ENCODE measurements at regions not wholly inside any gene's neighbourhood (a gene's known extent, or its start where the extent isn't known, plus 50 kb on each side); places are given as distances from the start of the nearest gene placed in this dataset. TPM values are rescaled to one million over a fixed set of nuclear protein-coding genes. Genes with fewer than 3 reads are reported as not detected.

DNA sequence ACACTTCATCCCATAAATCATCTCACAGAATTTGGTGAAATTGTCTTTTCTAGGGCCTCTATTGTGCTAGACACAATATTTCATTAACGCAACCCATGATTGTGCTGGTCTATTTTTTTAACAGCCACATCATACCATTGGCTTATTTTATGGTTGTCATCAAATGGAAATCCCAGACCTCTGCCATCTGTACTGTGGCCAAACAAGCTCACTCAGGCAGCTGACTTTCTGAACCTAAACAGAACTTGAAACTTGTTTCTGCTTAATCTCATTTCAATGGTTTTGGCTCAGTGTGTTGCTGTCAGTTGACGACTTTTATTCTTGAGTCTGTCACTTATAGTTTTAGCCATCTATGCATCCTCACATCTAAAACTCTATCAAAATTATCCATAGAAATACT, 111.8 kb downstream of the HAO1 start:
- Histone ChIP-seq H2AFZ (ENCODE audit: low read length) (no peak overlapping the region), H3K18ac (ENCODE audit: low read length) (no peak overlapping the region), H2BK120ac (ENCODE audit: low read depth, low read length) (no peak overlapping the region), H4K91ac (ENCODE audit: low read depth, low read length, poor library complexity) (no peak overlapping the region), H2BK12ac (ENCODE audit: low read length) (no peak overlapping the region), H3K36me3 (replicated peaks in 1 of 2; ENCODE audit: control insufficient read depth in 2 of 2, insufficient read depth in 2 of 2, low read length in 2 of 2) (no peaks in the 10 kb centered on the region), H2BK5ac (ENCODE audit: low read length) (no peak overlapping the region), H3K4me3 (ENCODE audit: low read length in 2 of 2) (no peak overlapping the region), H3K14ac (ENCODE audit: low read length) (no peak overlapping the region), H3K27ac (replicated peaks; ENCODE audit: low read length) (no peak overlapping the region), H3K4me2 (ENCODE audit: insufficient read depth, low read length, poor library complexity, severe bottlenecking) (no peak overlapping the region), H3K27me3 (ENCODE audit: control insufficient read depth in 3 of 3, insufficient read depth in 3 of 3, low read depth in 1 of 3, low read length in 3 of 3) (no peaks in the 10 kb centered on the region), H3K9ac (ENCODE audit: low read depth, low read length, poor library complexity) (no peak overlapping the region), H3K23ac (ENCODE audit: low read depth, low read length, poor library complexity) (no peak overlapping the region), H3K79me1 (ENCODE audit: low read depth, low read length) (no peaks in the 10 kb centered on the region), H2BK15ac (ENCODE audit: low read length) (no peak overlapping the region), H3K4ac (ENCODE audit: low read length) (no peak overlapping the region), H3K9me3 (replicated peaks in 1 of 2; ENCODE audit: control insufficient read depth in 2 of 2, insufficient read depth in 1 of 2, low read depth in 1 of 2, low read length in 2 of 2) (no peaks in the 10 kb centered on the region), H4K8ac (ENCODE audit: low read depth, low read length) (no peak overlapping the region), H3K4me1 (ENCODE audit: control insufficient read depth in 2 of 2, insufficient read depth in 1 of 2, low read depth in 1 of 2, low read length in 2 of 2) (no peaks in the 10 kb centered on the region), H2AK5ac (ENCODE audit: low read depth, low read length) (no peak overlapping the region)
- no CpG with 5 or more reads among the region's 2 CpGs for WGBS, 2 donors (ENCODE audit: extremely low coverage in 2 of 2, insufficient read length in 2 of 2, insufficient replicate concordance in 1 of 2)
- DNase-seq (ENCODE audit: low spot score) = no peak

GRCh38 chr20:7829031-7829430, 111.2 kb downstream of the HAO1 start:
- Histone ChIP-seq H3K79me1 (ENCODE audit: low read depth, low read length) (no peaks in the 10 kb centered on the region), H2AFZ (ENCODE audit: low read length) (no peak overlapping the region), H4K91ac (ENCODE audit: low read depth, low read length, poor library complexity) (no peak overlapping the region), H3K4me2 (ENCODE audit: insufficient read depth, low read length, poor library complexity, severe bottlenecking) (no peak overlapping the region), H3K4ac (ENCODE audit: low read length) (no peak overlapping the region), H3K14ac (ENCODE audit: low read length) (no peak overlapping the region), H2AK5ac (ENCODE audit: low read depth, low read length) (no peak overlapping the region), H3K36me3 (replicated peaks in 1 of 2; ENCODE audit: control insufficient read depth in 2 of 2, insufficient read depth in 2 of 2, low read length in 2 of 2) (no peaks in the 10 kb centered on the region), H3K27me3 (ENCODE audit: control insufficient read depth in 3 of 3, insufficient read depth in 3 of 3, low read depth in 1 of 3, low read length in 3 of 3) (no peaks in the 10 kb centered on the region), H4K8ac (ENCODE audit: low read depth, low read length) (no peak overlapping the region), H3K4me3 (ENCODE audit: low read length in 2 of 2) (no peak overlapping the region), H3K9ac (ENCODE audit: low read depth, low read length, poor library complexity) (no peak overlapping the region), H3K9me3 (replicated peaks in 1 of 2; ENCODE audit: control insufficient read depth in 2 of 2, insufficient read depth in 1 of 2, low read depth in 1 of 2, low read length in 2 of 2) (no peaks in the 10 kb centered on the region), H3K18ac (ENCODE audit: low read length) (no peak overlapping the region), H3K4me1 (ENCODE audit: control insufficient read depth in 2 of 2, insufficient read depth in 1 of 2, low read depth in 1 of 2, low read length in 2 of 2) (no peaks in the 10 kb centered on the region), H2BK15ac (ENCODE audit: low read length) (no peak overlapping the region), H2BK120ac (ENCODE audit: low read depth, low read length) (no peak overlapping the region), H2BK12ac (ENCODE audit: low read length) (no peak overlapping the region), H2BK5ac (ENCODE audit: low read length) (no peak overlapping the region), H3K27ac (replicated peaks; ENCODE audit: low read length) (no peak overlapping the region), H3K23ac (ENCODE audit: low read depth, low read length, poor library complexity) (no peak overlapping the region)
- WGBS, 2 donors (ENCODE audit: extremely low coverage in 2 of 2, insufficient read length in 2 of 2, insufficient replicate concordance in 1 of 2) = no CpG with 5 or more reads among the region's 4 CpGs
- DNase-seq (ENCODE audit: low spot score) = no peak

DNA sequence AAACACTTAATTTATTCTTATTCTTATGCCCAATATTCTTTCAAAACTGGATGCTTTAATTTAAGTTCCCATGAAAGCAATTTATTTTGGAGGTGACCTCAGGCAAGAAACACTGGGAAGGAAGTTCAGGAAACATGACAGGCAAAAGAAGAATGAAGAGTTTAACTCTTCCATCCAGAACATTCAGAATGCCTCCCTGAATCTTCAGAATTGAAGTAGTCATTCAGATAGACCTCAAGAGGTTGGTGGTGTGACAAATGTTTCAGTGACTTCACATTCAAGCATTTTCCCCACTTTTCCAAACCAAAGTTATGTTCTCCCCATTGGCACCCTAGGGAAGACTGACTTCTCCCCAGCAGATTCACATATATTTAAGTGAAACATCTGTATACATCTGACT, 110.5 kb downstream of the HAO1 start:
- Histone ChIP-seq H3K4me1 (ENCODE audit: control insufficient read depth in 2 of 2, insufficient read depth in 1 of 2, low read depth in 1 of 2, low read length in 2 of 2) (no peaks in the 10 kb centered on the region), H2BK120ac (ENCODE audit: low read depth, low read length) (no peak overlapping the region), H2BK5ac (ENCODE audit: low read length) (no peak overlapping the region), H2AFZ (ENCODE audit: low read length) (no peak overlapping the region), H3K4ac (ENCODE audit: low read length) (no peak overlapping the region), H3K27me3 (ENCODE audit: control insufficient read depth in 3 of 3, insufficient read depth in 3 of 3, low read depth in 1 of 3, low read length in 3 of 3) (no peaks in the 10 kb centered on the region), H3K4me3 (ENCODE audit: low read length in 2 of 2) (no peak overlapping the region), H3K4me2 (ENCODE audit: insufficient read depth, low read length, poor library complexity, severe bottlenecking) (no peak overlapping the region), H3K23ac (ENCODE audit: low read depth, low read length, poor library complexity) (no peak overlapping the region), H2AK5ac (ENCODE audit: low read depth, low read length) (no peak overlapping the region), H3K9me3 (replicated peaks in 1 of 2; ENCODE audit: control insufficient read depth in 2 of 2, insufficient read depth in 1 of 2, low read depth in 1 of 2, low read length in 2 of 2) (no peaks in the 10 kb centered on the region), H3K79me1 (ENCODE audit: low read depth, low read length) (no peaks in the 10 kb centered on the region), H3K14ac (ENCODE audit: low read length) (no peak overlapping the region), H2BK15ac (ENCODE audit: low read length) (no peak overlapping the region), H4K8ac (ENCODE audit: low read depth, low read length) (no peak overlapping the region), H3K9ac (ENCODE audit: low read depth, low read length, poor library complexity) (no peak overlapping the region), H4K91ac (ENCODE audit: low read depth, low read length, poor library complexity) (no peak overlapping the region), H2BK12ac (ENCODE audit: low read length) (no peak overlapping the region), H3K18ac (ENCODE audit: low read length) (no peak overlapping the region), H3K36me3 (replicated peaks in 1 of 2; ENCODE audit: control insufficient read depth in 2 of 2, insufficient read depth in 2 of 2, low read length in 2 of 2) (no peaks in the 10 kb centered on the region), H3K27ac (replicated peaks; ENCODE audit: low read length) (no peak overlapping the region)
- DNase-seq (ENCODE audit: low spot score) = no peak

Small RNA genes in the stretch of these regions (small RNA-seq; reads per million reads assigned to genes)
- gene MIR8062 (ENCODE audit: insufficient read depth) = not detected
- not detected for gene RN7SL547P (ENCODE audit: insufficient read depth)

Data from neuronal stem cell (in vitro differentiated cells).